ENCODE measurements at regions not wholly inside any gene's neighbourhood (a gene's known extent, or its start where the extent isn't known, plus 50 kb on each side); places are given as distances from the start of the nearest gene placed in this dataset.

DNA sequence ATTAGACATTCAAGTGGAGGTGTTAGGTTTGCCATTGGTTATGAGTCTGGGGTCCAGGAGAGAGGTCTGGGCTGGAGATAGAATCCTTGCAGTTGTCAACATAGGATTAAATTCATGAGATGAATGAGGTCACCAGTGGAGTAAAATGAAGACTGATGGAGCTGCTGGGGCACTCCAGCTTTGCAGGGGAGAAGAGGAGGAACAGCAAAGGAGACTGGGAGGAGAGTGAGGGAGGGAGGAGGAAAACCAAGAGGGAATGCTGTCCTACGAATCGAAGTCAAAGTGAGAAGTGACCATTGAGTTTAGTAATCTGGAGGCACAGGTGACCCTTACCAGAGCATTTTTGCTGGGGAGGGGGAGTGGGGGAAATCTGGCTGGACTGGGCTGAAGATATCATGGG, 178.2 kb upstream of the NR3C1 start:
- no peak for DNase-seq

DNA sequence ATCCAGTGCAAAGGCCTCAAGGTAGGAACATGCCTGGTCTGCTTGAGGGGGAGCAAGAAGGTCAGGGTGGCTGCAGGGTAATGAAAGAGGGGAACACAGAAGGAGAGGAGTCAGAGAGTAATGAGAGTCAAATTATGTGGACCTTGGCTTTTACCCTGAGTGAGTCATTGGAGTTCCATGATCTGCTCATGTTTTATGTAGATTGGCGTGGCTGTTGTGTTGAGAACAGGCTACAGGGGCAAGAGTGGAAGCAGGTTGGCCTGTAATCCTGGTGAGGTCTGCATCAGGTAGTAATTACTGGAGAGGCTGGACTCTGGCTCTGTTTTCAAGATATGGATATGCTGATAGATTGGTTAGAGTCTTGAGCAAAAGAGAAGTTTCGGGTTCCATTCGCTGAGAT, 177.7 kb upstream of the NR3C1 start:
- DNase-seq = no peak

DNA sequence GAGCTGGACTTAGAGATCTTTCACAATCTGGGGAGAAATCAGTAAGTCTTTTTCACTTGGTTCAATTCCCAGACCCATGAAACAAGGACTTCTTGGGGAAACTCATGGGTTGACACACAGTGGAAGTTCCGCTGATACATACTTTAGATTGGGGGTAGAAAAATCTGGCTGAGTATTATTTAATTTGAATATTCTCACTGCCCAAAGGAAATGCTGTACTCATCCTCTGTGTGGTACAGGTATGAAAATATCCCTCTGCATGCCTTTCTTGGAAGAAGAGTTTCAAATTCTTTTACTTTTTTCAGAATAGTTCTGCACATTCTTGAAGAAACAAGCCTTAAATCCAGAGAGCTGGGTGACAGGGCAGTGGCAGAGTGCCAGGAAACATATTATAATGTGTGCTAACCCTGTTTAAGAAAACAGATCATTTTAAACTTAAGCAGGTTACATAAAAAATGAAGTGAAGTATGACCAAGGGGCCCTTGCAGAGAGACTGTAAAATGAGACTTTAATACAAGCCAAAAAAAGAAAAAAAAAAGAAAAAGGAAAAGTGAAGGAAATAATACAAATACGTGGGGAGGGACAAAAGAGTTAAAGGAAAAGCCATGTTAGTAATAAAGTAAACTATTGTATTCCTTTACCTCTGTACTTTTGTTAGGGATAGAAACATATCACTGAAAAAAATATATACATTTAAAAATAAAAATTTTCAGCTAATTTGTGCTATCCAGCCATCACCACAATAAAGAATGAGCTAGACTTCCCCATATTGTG, 173.4 kb upstream of the NR3C1 start:
- no peak for DNase-seq

DNA sequence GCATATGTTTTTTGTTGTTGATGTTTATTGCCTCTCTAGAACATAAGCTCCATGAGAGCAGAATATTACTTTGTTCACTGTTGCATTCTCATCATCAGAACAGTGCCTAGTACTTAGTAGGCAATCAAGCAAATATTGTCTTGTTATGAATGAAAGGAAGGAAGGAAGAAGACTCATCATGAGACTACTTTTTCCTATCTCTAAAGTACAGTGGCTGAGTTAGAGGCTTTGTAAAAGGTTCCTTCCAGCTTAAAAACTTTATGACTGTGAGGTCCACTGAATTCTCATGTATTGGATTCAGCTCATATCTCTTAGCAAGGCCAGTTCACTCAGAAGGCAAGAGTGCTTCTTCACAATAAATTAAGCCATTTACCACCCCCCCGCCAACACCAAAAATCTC, 171.8 kb upstream of the NR3C1 start:
- DNase-seq = no peak

DNA sequence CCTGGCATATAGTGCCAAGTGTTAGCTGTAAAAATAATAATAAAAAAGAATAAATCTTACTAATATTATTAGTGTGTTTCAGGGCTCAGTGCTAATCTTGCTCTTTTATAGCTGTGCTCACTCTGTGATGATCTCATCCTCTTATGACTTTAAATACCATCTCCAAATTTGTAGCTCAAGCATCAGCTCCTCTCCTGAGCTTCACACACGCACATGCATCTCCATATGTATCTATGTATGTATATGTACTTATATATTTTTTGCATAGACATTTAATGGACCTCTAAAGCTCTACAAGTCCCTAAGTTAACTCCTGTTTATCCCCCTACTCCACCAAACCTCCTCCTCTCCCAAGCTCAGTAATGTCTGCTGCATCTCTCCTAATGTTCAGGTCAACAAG, 170.8 kb upstream of the NR3C1 start:
- DNase-seq = no peak

GRCh38 chr5:143573568-143574170, 170.2 kb upstream of the NR3C1 start:
- DNase-seq = no peak

GRCh38 chr5:143572671-143573070, 169.2 kb upstream of the NR3C1 start:
- DNase-seq = no peak

- DNase-seq = no peak
Measured at GRCh38 chr5:143571642-143572624, 168.4 kb upstream of the NR3C1 start.

GRCh38 chr5:143570989-143571388, 167.5 kb upstream of the NR3C1 start:
- no peak for DNase-seq

GRCh38 chr5:143569722-143570567, 166.5 kb upstream of the NR3C1 start:
- DNase-seq = no peak

- no peak for DNase-seq
Measured at GRCh38 chr5:143569213-143569701, 165.8 kb upstream of the NR3C1 start.

- DNase-seq = no peak
Measured at GRCh38 chr5:143567583-143568504, 164.4 kb upstream of the NR3C1 start.

GRCh38 chr5:143566139-143566538, 162.7 kb upstream of the NR3C1 start:
- no peak for DNase-seq

DNA sequence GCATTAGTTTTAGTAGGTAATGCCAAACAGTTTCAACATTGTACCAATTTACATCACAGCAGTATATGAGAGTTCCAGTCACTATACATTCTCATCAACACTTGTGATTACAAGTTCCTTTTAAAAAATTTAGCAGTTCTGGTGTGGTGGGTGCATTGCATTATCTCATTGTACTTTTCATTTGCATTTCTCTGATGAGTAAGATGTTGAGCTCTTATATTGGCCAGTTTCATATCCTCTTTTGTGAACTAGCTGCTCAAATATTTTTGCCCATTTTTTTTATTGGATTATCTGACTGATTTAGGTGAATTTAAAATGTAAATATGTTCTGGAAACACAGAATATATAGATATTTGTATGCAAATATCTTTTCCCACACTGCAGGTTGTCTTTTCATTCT, 160.9 kb upstream of the NR3C1 start:
- no peak for DNase-seq

DNA sequence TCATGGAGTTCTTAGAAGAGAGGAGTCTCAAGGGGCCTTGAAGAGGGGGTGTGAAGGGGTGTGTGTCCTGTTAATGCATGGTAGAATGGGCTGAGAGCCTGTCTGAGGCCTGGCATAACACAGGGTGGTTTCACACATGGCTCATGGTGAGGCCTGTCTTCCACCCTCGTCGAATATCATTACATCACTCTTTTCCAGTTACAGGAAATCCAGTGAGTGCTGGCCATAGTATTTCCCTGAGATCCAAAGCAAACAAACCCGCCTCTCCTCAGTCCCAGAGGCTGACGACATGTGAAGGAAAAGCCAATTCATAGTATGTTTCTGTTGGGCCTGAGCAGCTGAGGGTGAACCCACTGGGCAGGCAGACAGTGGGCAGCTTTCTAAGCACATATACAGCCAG, 159.4 kb upstream of the NR3C1 start:
- no peak for DNase-seq

DNA sequence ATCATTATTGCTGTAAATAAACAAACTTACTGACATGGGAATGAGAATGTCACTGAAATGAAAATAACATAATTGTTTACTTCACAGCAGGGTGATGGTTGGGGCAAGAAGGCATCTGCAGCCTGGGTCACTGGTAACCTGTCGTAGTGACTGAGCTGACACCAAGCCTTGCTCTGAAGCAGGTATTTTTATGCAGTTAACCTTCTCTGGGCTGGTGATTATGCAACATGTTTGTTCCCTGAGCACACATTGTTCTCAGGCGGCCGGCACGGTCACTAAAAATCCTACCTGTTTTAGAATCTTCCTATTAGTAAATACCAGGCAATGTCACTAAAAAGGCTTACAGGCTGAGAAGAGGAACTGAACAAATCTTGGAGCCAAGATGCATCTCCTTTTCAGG, 157.7 kb upstream of the NR3C1 start:
- DNase-seq = no peak

DNA sequence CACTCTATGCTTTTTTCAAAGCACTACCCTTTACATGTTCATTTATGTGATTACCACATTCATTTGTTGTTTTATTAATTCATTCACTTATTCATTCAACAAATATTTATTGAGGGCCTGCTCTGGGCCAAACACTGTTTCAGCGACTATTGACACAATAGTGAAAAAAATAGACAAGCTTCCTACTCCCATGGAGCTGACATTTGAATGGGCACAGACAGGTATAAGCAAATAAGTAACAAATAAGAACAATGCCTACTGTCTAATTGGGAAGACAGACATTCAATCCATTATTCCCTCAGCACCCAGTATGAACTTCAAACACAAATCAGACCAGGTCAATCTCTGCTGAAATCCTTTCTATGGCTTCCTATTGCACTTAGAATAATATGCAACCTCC, 156.9 kb upstream of the NR3C1 start:
- no peak for DNase-seq

- DNase-seq = no peak
Measured at GRCh38 chr5:143559586-143560109, 156.2 kb upstream of the NR3C1 start.

GRCh38 chr5:143558048-143558447, 154.6 kb upstream of the NR3C1 start:
- no peak for DNase-seq

DNA sequence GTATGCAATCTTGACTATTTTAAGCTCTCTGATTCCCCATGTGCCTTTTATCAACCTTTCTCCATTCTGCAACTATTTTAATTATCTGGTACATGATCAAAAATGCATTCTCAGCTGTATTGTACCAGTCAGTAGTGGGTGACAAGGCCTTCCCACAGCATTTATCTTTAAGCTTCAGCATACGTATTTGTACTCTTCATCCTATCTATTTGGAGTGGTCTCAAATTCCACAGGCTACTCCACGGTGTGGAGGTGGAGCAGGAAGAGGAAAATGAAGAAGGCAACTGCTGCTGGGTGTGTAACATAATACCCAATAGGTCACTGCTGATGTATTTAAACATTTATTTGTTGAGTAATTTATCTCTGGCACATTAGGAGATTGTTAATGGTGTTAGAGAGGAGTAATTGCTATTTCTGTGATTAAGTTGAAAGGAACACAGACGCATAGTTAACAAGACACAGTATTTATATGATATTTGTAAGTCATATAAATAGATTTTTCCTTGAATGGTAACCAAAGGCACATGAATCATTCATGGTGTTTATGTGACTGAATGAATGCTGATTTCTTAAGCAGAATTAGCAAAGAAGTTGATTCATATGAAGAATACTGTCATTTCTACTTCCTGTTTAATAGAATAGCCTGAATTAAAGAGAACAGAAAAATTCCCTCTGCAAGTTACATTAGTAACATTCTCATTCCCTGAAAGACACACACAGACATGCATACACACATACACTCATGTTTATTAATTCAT, 153.8 kb upstream of the NR3C1 start:
- no peak for DNase-seq

Measured in hematopoietic multipotent progenitor cell treated with erythropoietin and hydrocortisone succinate and interleukin-3 and kit ligand, for 6 days (in vitro differentiated cells).